ENCODE measurements at regions not wholly inside any gene's neighbourhood (a gene's known extent, or its start where the extent isn't known, plus 50 kb on each side); places are given as distances from the start of the nearest gene placed in this dataset.
"Not testable (repeated sequence)": the region's sequence is repeated elsewhere in the genome, so short reads cannot be mapped to it uniquely, and the experiment has no call there.

- DNase-seq (ENCODE audit: low spot score), result peak; percentile 26
Measured at GRCh38 chr1:229155472-229155871, 115.4 kb upstream of the RAB4A start.

GRCh38 chr1:229156872-229157271 lies 114.0 kb upstream of the RAB4A start:
- peak; percentile 33 for DNase-seq (ENCODE audit: low spot score)

- DNase-seq (ENCODE audit: low spot score), result no peak
Measured at GRCh38 chr1:229157480-229157879, 113.4 kb upstream of the RAB4A start.

GRCh38 chr1:229158341-229158921 lies 112.5 kb upstream of the RAB4A start:
- no peak for DNase-seq (ENCODE audit: low spot score)

- no peak for DNase-seq (ENCODE audit: low spot score)
Measured at GRCh38 chr1:229158927-229159326, 112.0 kb upstream of the RAB4A start.

GRCh38 chr1:229159668-229160544 lies 111.0 kb upstream of the RAB4A start:
- no peak for DNase-seq (ENCODE audit: low spot score)

GRCh38 chr1:229161740-229162139 lies 109.2 kb upstream of the RAB4A start:
- no peak for DNase-seq (ENCODE audit: low spot score)

- no peak for DNase-seq (ENCODE audit: low spot score)
Measured at GRCh38 chr1:229162825-229163515, 107.9 kb upstream of the RAB4A start.

- no peak for DNase-seq (ENCODE audit: low spot score)
Measured at GRCh38 chr1:229164348-229164747, 106.6 kb upstream of the RAB4A start.

GRCh38 chr1:229164836-229165735 lies 105.8 kb upstream of the RAB4A start:
- DNase-seq (ENCODE audit: low spot score), result no peak

GRCh38 chr1:229167318-229167717 lies 103.6 kb upstream of the RAB4A start:
- DNase-seq (ENCODE audit: low spot score), result no peak

GRCh38 chr1:229169399-229169798 lies 101.5 kb upstream of the RAB4A start:
- no peak for DNase-seq (ENCODE audit: low spot score)

GRCh38 chr1:229170274-229170673 lies 100.6 kb upstream of the RAB4A start:
- no peak for DNase-seq (ENCODE audit: low spot score)

- DNase-seq (ENCODE audit: low spot score), result no peak
Measured at GRCh38 chr1:229170778-229171505, 100.0 kb upstream of the RAB4A start.

GRCh38 chr1:229171934-229172333 lies 99.0 kb upstream of the RAB4A start:
- no peak for DNase-seq (ENCODE audit: low spot score)

GRCh38 chr1:229173491-229174476 lies 97.1 kb upstream of the RAB4A start:
- not testable (repeated sequence) for DNase-seq (ENCODE audit: low spot score)

GRCh38 chr1:229175297-229175696 lies 95.6 kb upstream of the RAB4A start:
- not testable (repeated sequence) for DNase-seq (ENCODE audit: low spot score)

- not testable (repeated sequence) for DNase-seq (ENCODE audit: low spot score)
Measured at GRCh38 chr1:229176457-229176856, 94.5 kb upstream of the RAB4A start.

- no peak for DNase-seq (ENCODE audit: low spot score)
Measured at GRCh38 chr1:229180161-229180560, 90.8 kb upstream of the RAB4A start.

- no peak for DNase-seq (ENCODE audit: low spot score)
Measured at GRCh38 chr1:229181419-229181818, 89.5 kb upstream of the RAB4A start.
